ENCODE measurements at regions not wholly inside any gene's neighbourhood (a gene's known extent, or its start where the extent isn't known, plus 50 kb on each side); places are given as distances from the start of the nearest gene placed in this dataset.

- no peak for DNase-seq (ENCODE audit: low read depth)
Observed at GRCh38 chr2:222797871-222798270, 63.0 kb upstream of the ACSL3 start.

GRCh38 chr2:222798528-222798927 lies 62.3 kb upstream of the ACSL3 start:
- DNase-seq (ENCODE audit: low read depth): no peak

GRCh38 chr2:222799262-222799918 lies 61.4 kb upstream of the ACSL3 start:
- DNase-seq (ENCODE audit: low read depth): no peak

- no peak for DNase-seq (ENCODE audit: low read depth)
Observed at GRCh38 chr2:222802514-222803196, 58.2 kb upstream of the ACSL3 start.

GRCh38 chr2:222804351-222804750 lies 56.5 kb upstream of the ACSL3 start:
- no peak for DNase-seq (ENCODE audit: low read depth)

- no peak for DNase-seq (ENCODE audit: low read depth)
Observed at GRCh38 chr2:222805591-222806304, 55.1 kb upstream of the ACSL3 start.

- DNase-seq (ENCODE audit: low read depth): no peak
Observed at GRCh38 chr2:222806526-222807137, 54.2 kb upstream of the ACSL3 start.

GRCh38 chr2:222807431-222807830 lies 53.4 kb upstream of the ACSL3 start:
- no peak for DNase-seq (ENCODE audit: low read depth)

GRCh38 chr2:222809582-222809981 lies 51.3 kb upstream of the ACSL3 start:
- DNase-seq (ENCODE audit: low read depth): no peak

GRCh38 chr2:222810044-222810443 lies 50.8 kb upstream of the ACSL3 start:
- no peak for DNase-seq (ENCODE audit: low read depth)

Measured in GM04503 (cell line).